Osteoblast (primary cell): ENCODE measurements at regions not wholly inside any gene's neighbourhood (a gene's known extent, or its start where the extent isn't known, plus 50 kb on each side); places are given as distances from the start of the nearest gene placed in this dataset.
"Not testable (repeated sequence)": the region's sequence is repeated elsewhere in the genome, so short reads cannot be mapped to it uniquely, and the experiment has no call there.

Source experiments
- DNase-seq: peaks from one replicate; pipeline ENCODE4 v3.0.0; 2011; ENCODE audit warnings: low spot score, mixed read lengths; ENCODE audit not compliant: insufficient read length; ENCODE audit errors: missing footprints
- H2AFZ ChIP-seq: 2 replicates; pipeline ENCODE4 v1.6.0; 2011; ENCODE audit warnings: mild to moderate bottlenecking, low read length
- H3K27ac ChIP-seq: 2 replicates; pipeline ENCODE4 v1.5.1; 2011; ENCODE audit warnings: mild to moderate bottlenecking, low read depth, low read length, moderate library complexity
- H3K27me3 ChIP-seq: 2 replicates; pipeline ENCODE4 v1.6.0; 2012; ENCODE audit warnings: mild to moderate bottlenecking, control low read depth, inconsistent platforms, low read length, moderate library complexity; ENCODE audit not compliant: insufficient read depth
- H3K36me3 ChIP-seq: 2 replicates; pipeline ENCODE4 v1.5.1; 2011; ENCODE audit warnings: mild to moderate bottlenecking, low read length, control low read depth, moderate library complexity; ENCODE audit not compliant: insufficient read depth
- H3K4me1 ChIP-seq: 2 replicates; pipeline ENCODE4 v1.5.1; 2011; ENCODE audit warnings: mild to moderate bottlenecking, low read length, control low read depth, moderate library complexity; ENCODE audit not compliant: insufficient read depth
- H3K4me2 ChIP-seq: 2 replicates; pipeline ENCODE4 v1.6.0; 2011; ENCODE audit warnings: mild to moderate bottlenecking, low read length; ENCODE audit not compliant: insufficient read depth
- H3K4me3 ChIP-seq: fragments of 200-600 bp; sonication (generic); 3 replicates; pipeline ENCODE4 v1.5.1; 2012; ENCODE audit warnings: mild to moderate bottlenecking, low read length, inconsistent platforms; ENCODE audit not compliant: insufficient read depth
- H3K79me2 ChIP-seq: 2 replicates; pipeline ENCODE4 v1.6.0; 2012; ENCODE audit warnings: mild to moderate bottlenecking, low read length, control low read depth, inconsistent platforms; ENCODE audit not compliant: insufficient read depth
- H3K9me3 ChIP-seq: 2 replicates; pipeline ENCODE4 v1.5.1; 2011; ENCODE audit warnings: low read depth, low read length, control low read depth
- H4K20me1 ChIP-seq: 2 replicates; pipeline ENCODE4 v1.6.0; 2012; ENCODE audit warnings: mild to moderate bottlenecking, low read length, control low read depth; ENCODE audit not compliant: insufficient read depth
- TF ChIP-seq, protein P1 (sequence below): IDR thresholded peaks from 2 replicates; pipeline ENCODE4 v1.5.1; 2011; ENCODE audit warnings: mild to moderate bottlenecking, low read depth, low read length, moderate library complexity; ENCODE audit errors: extremely low read depth

- peaks cover 2% of the 10 kb centered on the region for H3K9me3 ChIP-seq
- no peak overlapping the region for H3K4me3 ChIP-seq
- TF ChIP-seq, protein P1, sequence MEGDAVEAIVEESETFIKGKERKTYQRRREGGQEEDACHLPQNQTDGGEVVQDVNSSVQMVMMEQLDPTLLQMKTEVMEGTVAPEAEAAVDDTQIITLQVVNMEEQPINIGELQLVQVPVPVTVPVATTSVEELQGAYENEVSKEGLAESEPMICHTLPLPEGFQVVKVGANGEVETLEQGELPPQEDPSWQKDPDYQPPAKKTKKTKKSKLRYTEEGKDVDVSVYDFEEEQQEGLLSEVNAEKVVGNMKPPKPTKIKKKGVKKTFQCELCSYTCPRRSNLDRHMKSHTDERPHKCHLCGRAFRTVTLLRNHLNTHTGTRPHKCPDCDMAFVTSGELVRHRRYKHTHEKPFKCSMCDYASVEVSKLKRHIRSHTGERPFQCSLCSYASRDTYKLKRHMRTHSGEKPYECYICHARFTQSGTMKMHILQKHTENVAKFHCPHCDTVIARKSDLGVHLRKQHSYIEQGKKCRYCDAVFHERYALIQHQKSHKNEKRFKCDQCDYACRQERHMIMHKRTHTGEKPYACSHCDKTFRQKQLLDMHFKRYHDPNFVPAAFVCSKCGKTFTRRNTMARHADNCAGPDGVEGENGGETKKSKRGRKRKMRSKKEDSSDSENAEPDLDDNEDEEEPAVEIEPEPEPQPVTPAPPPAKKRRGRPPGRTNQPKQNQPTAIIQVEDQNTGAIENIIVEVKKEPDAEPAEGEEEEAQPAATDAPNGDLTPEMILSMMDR: no peak
- H3K79me2 ChIP-seq: no peaks in the 10 kb centered on the region
- no peaks in the 10 kb centered on the region for H3K4me1 ChIP-seq
- no peak overlapping the region for H2AFZ ChIP-seq
- no peaks in the 10 kb centered on the region for H3K36me3 ChIP-seq
- no peak for DNase-seq
- no peak overlapping the region for H3K4me2 ChIP-seq
- no peaks in the 10 kb centered on the region for H3K27me3 ChIP-seq
- no peak overlapping the region for H3K27ac ChIP-seq
- H4K20me1 ChIP-seq: no peaks in the 10 kb centered on the region
Measured at GRCh38 chr12:33514893-33515292, 75.3 kb upstream of the SYT10 start.

- no peak overlapping the region for H2AFZ ChIP-seq
- H4K20me1 ChIP-seq: no peaks in the 10 kb centered on the region
- no peaks in the 10 kb centered on the region for H3K27me3 ChIP-seq
- no peaks in the 10 kb centered on the region for H3K4me1 ChIP-seq
- no peak overlapping the region for H3K4me3 ChIP-seq
- H3K27ac ChIP-seq: no peak overlapping the region
- no peaks in the 10 kb centered on the region for H3K9me3 ChIP-seq
- TF ChIP-seq, protein P1: no peak
- H3K4me2 ChIP-seq: no peak overlapping the region
- no peaks in the 10 kb centered on the region for H3K79me2 ChIP-seq
- no peaks in the 10 kb centered on the region for H3K36me3 ChIP-seq
- no peak for DNase-seq
Measured at GRCh38 chr12:33519566-33519965, 79.9 kb upstream of the SYT10 start.

GRCh38 chr12:33520505-33521302 lies 81.1 kb upstream of the SYT10 start:
- not testable (repeated sequence) for H3K36me3 ChIP-seq, H3K9me3 ChIP-seq, H3K4me3 ChIP-seq, H3K27ac ChIP-seq, DNase-seq, H3K79me2 ChIP-seq, H4K20me1 ChIP-seq, H3K27me3 ChIP-seq, H3K4me1 ChIP-seq, H2AFZ ChIP-seq, H3K4me2 ChIP-seq

GRCh38 chr12:33529031-33529430 lies 89.4 kb upstream of the SYT10 start:
- Histone ChIP-seq H3K79me2 (no peaks in the 10 kb centered on the region), H3K4me3 (no peak overlapping the region), H3K27me3 (no peaks in the 10 kb centered on the region), H3K27ac (no peak overlapping the region), H3K4me1 (no peaks in the 10 kb centered on the region), H4K20me1 (no peaks in the 10 kb centered on the region), H3K9me3 (no peaks in the 10 kb centered on the region), H3K4me2 (no peak overlapping the region), H3K36me3 (no peaks in the 10 kb centered on the region), H2AFZ (no peak overlapping the region)
- TF ChIP-seq, protein P1: no peak
- DNase-seq: no peak
